ENCODE measurements at regions not wholly inside any gene's neighbourhood (a gene's known extent, or its start where the extent isn't known, plus 50 kb on each side); places are given as distances from the start of the nearest gene placed in this dataset.

GRCh38 chr14:22497144-22497423, 91.9 kb downstream of the DAD1 start:
- Histone ChIP-seq H4K8ac (ENCODE audit: low read depth in 2 of 2, low read length in 2 of 2) (no peak overlapping the region), H2AK9ac (replicated peaks; ENCODE audit: low read depth, low read length, poor library complexity) (no peak overlapping the region), H3K18ac (ENCODE audit: low read depth, low read length) (no peak overlapping the region), H3K27me3 (ENCODE audit: control insufficient read depth, insufficient read depth, low read length) (peaks cover 39% of the 10 kb centered on the region), H2BK15ac (ENCODE audit: low read depth, low read length) (no peak overlapping the region), H3K27ac (ENCODE audit: insufficient read depth, low read length) (no peak overlapping the region), H3K9me1 (ENCODE audit: insufficient read depth, low read length) (no peaks in the 10 kb centered on the region), H3K56ac (ENCODE audit: extremely low read depth, insufficient read depth, low read length) (no peak overlapping the region), H3K4ac (ENCODE audit: low read depth, low read length) (no peak overlapping the region), H3K9ac (ENCODE audit: low read depth, low read length) (no peak overlapping the region), H3K4me2 (ENCODE audit: low read depth, low read length) (no peak overlapping the region), H3K4me1 (ENCODE audit: control insufficient read depth, insufficient read depth, low read length) (no peaks in the 10 kb centered on the region), H2BK5ac (ENCODE audit: low read depth, low read length, poor library complexity, severe bottlenecking) (no peak overlapping the region), H4K5ac (ENCODE audit: low read depth, low read length) (no peak overlapping the region), H2AFZ (replicated peaks; ENCODE audit: low read length, poor library complexity) (no peak overlapping the region), H3K9me3 (ENCODE audit: control insufficient read depth, insufficient read depth, low read length) (no peaks in the 10 kb centered on the region), H4K91ac (ENCODE audit: insufficient read depth, low read depth, low read length) (no peak overlapping the region), H3K23ac (ENCODE audit: low read depth, low read length) (no peak overlapping the region), H2BK120ac (ENCODE audit: low read depth, low read length) (no peak overlapping the region), H3K79me1 (ENCODE audit: low read depth in 1 of 2, low read length in 2 of 2) (no peaks in the 10 kb centered on the region), H2BK20ac (ENCODE audit: low read depth, low read length) (no peak overlapping the region), H3K36me3 (ENCODE audit: control insufficient read depth, insufficient read depth, low read length) (no peaks in the 10 kb centered on the region), H3K4me3 (ENCODE audit: insufficient read depth, low read depth, low read length) (no peak overlapping the region), H2AK5ac (ENCODE audit: low read depth, low read length) (no peak overlapping the region), H4K20me1 (ENCODE audit: insufficient read depth, low read length) (no peaks in the 10 kb centered on the region), H3K14ac (replicated peaks; ENCODE audit: low read depth, low read length) (no peak overlapping the region)
- in situ Hi-C loops (cut with MboI; ENCODE audit: low sequenced_read_pairs) (no loop called here), intact Hi-C loops (cut with micrococcal nuclease) (no loop called here), dilution Hi-C loops (cut with HindIII; ENCODE audit: low sequenced_read_pairs, unreplicated experiment) (no loop called here)
- TF ChIP-seq RCOR1 (IDR thresholded peaks at IDR 0.05; ENCODE audit: insufficient replicate concordance, low read length) (no peak), CEBPB (IDR thresholded peaks at IDR 0.05; ENCODE audit: low read depth, low read length) (no peak), BHLHE40 (IDR thresholded peaks at IDR 0.05; ENCODE audit: low read depth, low read length) (no peak), ELK1 (IDR thresholded peaks at IDR 0.05; ENCODE audit: borderline replicate concordance, low read depth, low read length) (no peak), CHD1 (IDR thresholded peaks at IDR 0.05; ENCODE audit: low read depth, low read length) (no peak), NFE2L2 (IDR thresholded peaks at IDR 0.05; ENCODE audit: low read depth, low read length) (no peak), MAZ (IDR thresholded peaks at IDR 0.05; ENCODE audit: borderline replicate concordance, low read depth, low read length) (no peak), CTCF (conservative IDR thresholded peaks at IDR 0.05; ENCODE audit: low read depth, low read length) (no peak), SMC3 (IDR thresholded peaks at IDR 0.05; ENCODE audit: low read depth, low read length) (no peak), POLR2A (IDR thresholded peaks at IDR 0.05; ENCODE audit: low read depth, low read length) (no peak), MXI1 (IDR thresholded peaks at IDR 0.05; ENCODE audit: borderline replicate concordance, low read depth, low read length) (no peak), USF2 (IDR thresholded peaks at IDR 0.05; ENCODE audit: low read depth, low read length) (no peak), MAFK (IDR thresholded peaks at IDR 0.05; ENCODE audit: low read depth, low read length) (no peak), RAD21 (IDR thresholded peaks at IDR 0.05; ENCODE audit: low read length) (no peak), RFX5 (IDR thresholded peaks at IDR 0.05; ENCODE audit: low read depth, low read length) (no peak), FOS (IDR thresholded peaks at IDR 0.05; ENCODE audit: low read depth, low read length) (no peak)
- no CpG with 5 or more reads among the region's 2 CpGs for WGBS, 2 experiments (ENCODE audit: extremely low coverage in 2 of 2, insufficient read length in 1 of 2)
- ChIA-PET POLR2A (ENCODE audit: unreplicated experiment) (no interaction called here), CTCF (interaction anchor here (0.6 to 1.2 kb wide), 2 partner anchors 13 to 983 kb away, joined by 4 to 5 read pairs; no protein-coding TSS in a partner anchor)
- DNase-seq (no peak), ATAC-seq (ENCODE audit: low read depth) (no peak)
- BruUV-seq (replicated peaks) = no TSS peak

Data from IMR-90 (cell line).